ENCODE measurements at regions not wholly inside any gene's neighbourhood (a gene's known extent, or its start where the extent isn't known, plus 50 kb on each side); places are given as distances from the start of the nearest gene placed in this dataset.

GRCh38 chr11:103585911-103586310 lies 450.5 kb upstream of the DDI1 start:
- TF ChIP-seq EZH2 (IDR thresholded peaks at IDR 0.05; ENCODE audit: low read length, unreplicated experiment) = no peak
- TF ChIP-seq, protein P1, sequence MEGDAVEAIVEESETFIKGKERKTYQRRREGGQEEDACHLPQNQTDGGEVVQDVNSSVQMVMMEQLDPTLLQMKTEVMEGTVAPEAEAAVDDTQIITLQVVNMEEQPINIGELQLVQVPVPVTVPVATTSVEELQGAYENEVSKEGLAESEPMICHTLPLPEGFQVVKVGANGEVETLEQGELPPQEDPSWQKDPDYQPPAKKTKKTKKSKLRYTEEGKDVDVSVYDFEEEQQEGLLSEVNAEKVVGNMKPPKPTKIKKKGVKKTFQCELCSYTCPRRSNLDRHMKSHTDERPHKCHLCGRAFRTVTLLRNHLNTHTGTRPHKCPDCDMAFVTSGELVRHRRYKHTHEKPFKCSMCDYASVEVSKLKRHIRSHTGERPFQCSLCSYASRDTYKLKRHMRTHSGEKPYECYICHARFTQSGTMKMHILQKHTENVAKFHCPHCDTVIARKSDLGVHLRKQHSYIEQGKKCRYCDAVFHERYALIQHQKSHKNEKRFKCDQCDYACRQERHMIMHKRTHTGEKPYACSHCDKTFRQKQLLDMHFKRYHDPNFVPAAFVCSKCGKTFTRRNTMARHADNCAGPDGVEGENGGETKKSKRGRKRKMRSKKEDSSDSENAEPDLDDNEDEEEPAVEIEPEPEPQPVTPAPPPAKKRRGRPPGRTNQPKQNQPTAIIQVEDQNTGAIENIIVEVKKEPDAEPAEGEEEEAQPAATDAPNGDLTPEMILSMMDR (conservative IDR thresholded peaks at IDR 0.05; ENCODE audit: low read depth, low read length) = no peak
